ENCODE measurements at regions not wholly inside any gene's neighbourhood (a gene's known extent, or its start where the extent isn't known, plus 50 kb on each side); places are given as distances from the start of the nearest gene placed in this dataset.

- DNase-seq (ENCODE audit: low read depth), result no peak
- H3K4me3 ChIP-seq (ENCODE audit: low read depth, low read length), result no peak overlapping the region
- TF ChIP-seq MYC (IDR thresholded peaks at IDR 0.05; ENCODE audit: low read depth, low read length) (no peak), CTCF (IDR thresholded peaks at IDR 0.05; ENCODE audit: low read depth, low read length) (no peak), MAX (IDR thresholded peaks at IDR 0.05; ENCODE audit: low read depth, low read length) (no peak), POLR2A (IDR thresholded peaks at IDR 0.05; ENCODE audit: extremely low read depth, insufficient read length) (no peak)
Measured at GRCh38 chr5:68459810-68460139, 244.2 kb downstream of the PIK3R1 start.

GRCh38 chr5:68460147-68460798, 244.7 kb downstream of the PIK3R1 start:
- DNase-seq (ENCODE audit: low read depth), result peak; percentile 75
- no peak for TF ChIP-seq MYC (IDR thresholded peaks at IDR 0.05; ENCODE audit: low read depth, low read length)
- peak; percentile 51 for TF ChIP-seq CTCF (IDR thresholded peaks at IDR 0.05; ENCODE audit: low read depth, low read length)
- no peak overlapping the region for H3K4me3 ChIP-seq (ENCODE audit: low read depth, low read length)

GRCh38 chr5:68463606-68464005, 248.1 kb downstream of the PIK3R1 start:
- no peak overlapping the region for H3K4me3 ChIP-seq (ENCODE audit: low read depth, low read length)
- no peak for TF ChIP-seq POLR2A (IDR thresholded peaks at IDR 0.05; ENCODE audit: extremely low read depth, insufficient read length)
- TF ChIP-seq MYC (IDR thresholded peaks at IDR 0.05; ENCODE audit: low read depth, low read length), result no peak
- no peak for DNase-seq (ENCODE audit: low read depth)

- TF ChIP-seq MYC (IDR thresholded peaks at IDR 0.05; ENCODE audit: low read depth, low read length) (no peak), CTCF (IDR thresholded peaks at IDR 0.05; ENCODE audit: low read depth, low read length) (no peak), MAX (IDR thresholded peaks at IDR 0.05; ENCODE audit: low read depth, low read length) (no peak)
- H3K4me3 ChIP-seq (ENCODE audit: low read depth, low read length), result no peak overlapping the region
- DNase-seq (ENCODE audit: low read depth), result peak; percentile 87
Measured at GRCh38 chr5:68464424-68464823, 248.9 kb downstream of the PIK3R1 start.

- DNase-seq (ENCODE audit: low read depth), result peak; percentile 57
- TF ChIP-seq CTCF (IDR thresholded peaks at IDR 0.05; ENCODE audit: low read depth, low read length) (no peak), POLR2A (IDR thresholded peaks at IDR 0.05; ENCODE audit: extremely low read depth, insufficient read length) (no peak), MYC (IDR thresholded peaks at IDR 0.05; ENCODE audit: low read depth, low read length) (no peak), MAX (IDR thresholded peaks at IDR 0.05; ENCODE audit: low read depth, low read length) (no peak)
Measured at GRCh38 chr5:68465133-68465532, 249.6 kb downstream of the PIK3R1 start.

GRCh38 chr5:68465934-68466551, 250.5 kb downstream of the PIK3R1 start:
- no peak for TF ChIP-seq MAX (IDR thresholded peaks at IDR 0.05; ENCODE audit: low read depth, low read length)
- TF ChIP-seq POLR2A (IDR thresholded peaks at IDR 0.05; ENCODE audit: extremely low read depth, insufficient read length), result no peak
- H3K4me3 ChIP-seq (ENCODE audit: low read depth, low read length), result no peak overlapping the region
- DNase-seq (ENCODE audit: low read depth), result no peak

More at GRCh38 chr5:68465133-68465532, 249.6 kb downstream of the PIK3R1 start:
- H3K4me3 ChIP-seq (ENCODE audit: low read depth, low read length), result no peak overlapping the region

- no peak for DNase-seq (ENCODE audit: low read depth)
Measured at GRCh38 chr5:68467208-68467607, 251.7 kb downstream of the PIK3R1 start.

More at GRCh38 chr5:68467208-68467607, 251.7 kb downstream of the PIK3R1 start:
- H3K4me3 ChIP-seq (ENCODE audit: low read depth, low read length), result no peak overlapping the region
- TF ChIP-seq CTCF (IDR thresholded peaks at IDR 0.05; ENCODE audit: low read depth, low read length) (no peak), MAX (IDR thresholded peaks at IDR 0.05; ENCODE audit: low read depth, low read length) (no peak), POLR2A (IDR thresholded peaks at IDR 0.05; ENCODE audit: extremely low read depth, insufficient read length) (no peak), MYC (IDR thresholded peaks at IDR 0.05; ENCODE audit: low read depth, low read length) (no peak)
